ENCODE measurements at regions not wholly inside any gene's neighbourhood (a gene's known extent, or its start where the extent isn't known, plus 50 kb on each side); places are given as distances from the start of the nearest gene placed in this dataset.
"Not testable (repeated sequence)": the region's sequence is repeated elsewhere in the genome, so short reads cannot be mapped to it uniquely, and the experiment has no call there.

DNA sequence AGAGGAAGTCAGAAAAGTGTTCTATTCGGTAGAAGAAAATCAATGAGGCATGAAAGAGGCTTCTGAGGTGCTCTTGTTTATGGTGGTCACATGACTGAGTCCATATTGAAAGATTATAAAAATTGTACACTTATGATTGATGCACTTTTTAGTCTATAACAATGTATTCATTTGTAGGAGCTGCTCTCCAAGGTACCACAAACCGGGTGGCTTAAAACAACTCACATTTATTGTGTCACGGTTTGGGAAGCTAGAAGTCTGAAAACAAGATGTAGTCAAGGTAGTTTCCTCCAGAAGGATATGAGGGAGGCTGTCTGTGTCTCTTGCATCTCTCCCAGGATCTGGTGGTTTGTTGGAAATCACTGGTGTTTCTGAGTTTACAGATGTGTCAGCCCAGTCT, 86.6 kb upstream of the NIPA1 start:
- H3K9me3 ChIP-seq; H3K27ac ChIP-seq; H3K36me3 ChIP-seq; intact Hi-C loops (cut with DNase I); DNase-seq; H3K27me3 ChIP-seq; H3K4me3 ChIP-seq; H3K4me1 ChIP-seq (ENCODE audit: insufficient read depth): not testable (repeated sequence)
- WGBS, 3 donors = 57 to 81% (median 72%) methylated on average over 3 of the region's 3 CpGs

DNA sequence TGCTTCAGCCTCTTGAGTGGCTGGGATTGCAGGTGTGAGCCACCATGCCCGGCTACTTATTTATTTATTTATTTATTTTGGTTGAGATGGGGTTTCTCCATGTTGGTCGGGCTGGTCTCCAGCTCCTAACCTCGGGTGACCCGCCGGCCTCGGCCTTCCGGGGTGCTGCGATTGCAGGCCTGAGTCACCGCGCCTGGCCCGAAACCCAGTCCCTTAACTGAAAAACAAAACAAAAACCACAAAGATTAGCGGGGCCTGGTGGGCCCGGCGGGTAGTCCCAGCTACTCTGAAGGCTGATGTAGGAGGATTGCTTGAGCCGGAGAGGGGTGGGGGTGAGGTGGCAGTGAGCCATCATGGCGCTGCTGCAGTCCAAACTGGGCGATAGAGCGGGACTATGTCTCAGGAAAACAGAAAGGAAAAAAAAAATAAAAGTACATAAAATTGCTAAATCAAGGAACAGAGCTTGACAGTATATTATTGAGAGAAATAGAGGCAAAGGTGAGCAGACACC, 75.6 kb upstream of the NIPA1 start:
- intact Hi-C loops (cut with DNase I); H3K4me3 ChIP-seq; H3K4me1 ChIP-seq (ENCODE audit: insufficient read depth); DNase-seq; H3K27me3 ChIP-seq; H3K27ac ChIP-seq; H3K9me3 ChIP-seq; H3K36me3 ChIP-seq: not testable (repeated sequence)
- WGBS, 3 donors = 86 to 91% (median 91%) methylated on average over 18 of the region's 18 CpGs

DNA sequence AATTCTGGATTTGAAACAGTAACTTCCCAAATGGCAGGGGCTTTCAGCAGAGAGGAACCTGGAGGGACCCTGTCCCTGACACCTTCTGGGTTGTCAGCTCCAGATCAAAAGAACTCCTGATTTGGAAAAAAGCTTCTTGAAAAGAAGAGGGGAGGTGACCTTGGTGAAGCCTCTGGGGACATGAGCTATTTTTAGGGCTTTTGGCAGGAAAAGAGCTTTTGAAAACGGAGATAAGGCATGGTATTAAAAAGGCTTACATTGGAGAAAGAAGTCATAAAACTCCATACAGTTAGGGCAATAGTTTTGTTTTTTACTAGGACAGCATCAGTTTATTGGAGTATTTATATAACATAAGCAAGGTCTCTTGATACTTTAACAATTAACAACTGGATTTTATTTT, 72.5 kb upstream of the NIPA1 start:
- H3K9me3 ChIP-seq; H3K36me3 ChIP-seq; H3K4me3 ChIP-seq; H3K27me3 ChIP-seq; H3K4me1 ChIP-seq (ENCODE audit: insufficient read depth); DNase-seq; H3K27ac ChIP-seq; intact Hi-C loops (cut with DNase I): not testable (repeated sequence)
- WGBS, 3 donors = 0 to 8% (median 5%) methylated on average over 1 of the region's 1 CpG

DNA sequence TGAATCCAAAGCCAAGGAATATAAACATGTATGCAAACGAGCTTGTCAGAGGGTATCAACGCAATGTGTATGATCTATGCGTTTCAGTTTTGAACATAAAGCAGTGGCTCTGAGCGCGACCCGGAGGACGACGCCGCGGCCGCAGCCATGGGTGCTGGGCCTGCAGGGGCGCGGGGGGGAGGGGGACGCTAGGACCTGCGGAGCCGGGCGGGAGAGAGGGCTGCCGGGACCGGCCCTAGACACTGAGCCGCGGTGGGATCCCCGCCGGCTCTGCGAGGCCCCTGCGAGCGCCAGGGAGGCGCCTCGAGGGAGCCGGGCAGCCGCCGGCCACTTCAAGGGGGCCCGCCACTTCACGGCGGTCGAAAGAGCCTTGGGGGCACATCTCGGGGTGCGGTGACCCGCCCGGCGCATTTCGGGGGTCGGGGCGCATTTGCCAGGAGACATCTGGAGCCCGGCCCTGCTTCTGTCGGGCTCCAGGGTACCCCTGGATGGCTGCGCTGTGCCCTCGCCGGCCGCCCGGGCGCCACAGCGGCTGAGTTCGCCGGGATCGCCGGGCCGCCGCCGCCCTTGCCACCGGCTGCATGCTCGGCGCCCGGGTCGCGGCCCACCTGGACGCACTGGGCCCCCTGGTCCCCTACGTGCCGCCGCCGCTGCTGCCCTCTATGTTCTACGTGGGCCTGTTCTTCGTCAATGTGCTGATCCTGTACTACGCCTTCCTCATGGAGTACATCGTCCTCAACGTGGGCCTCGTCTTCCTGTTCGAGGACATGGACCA, 71.9 kb upstream of the NIPA1 start:
- DNase-seq; H3K27ac ChIP-seq; intact Hi-C loops (cut with DNase I); H3K36me3 ChIP-seq; H3K4me1 ChIP-seq (ENCODE audit: insufficient read depth); H3K9me3 ChIP-seq; H3K27me3 ChIP-seq: not testable (repeated sequence)
- 1 to 4% (median 2%) methylated on average over 11 to 59 of the region's 77 CpGs for WGBS, 3 donors
- peak overlapping the region; percentile 27 for H3K4me3 ChIP-seq

DNA sequence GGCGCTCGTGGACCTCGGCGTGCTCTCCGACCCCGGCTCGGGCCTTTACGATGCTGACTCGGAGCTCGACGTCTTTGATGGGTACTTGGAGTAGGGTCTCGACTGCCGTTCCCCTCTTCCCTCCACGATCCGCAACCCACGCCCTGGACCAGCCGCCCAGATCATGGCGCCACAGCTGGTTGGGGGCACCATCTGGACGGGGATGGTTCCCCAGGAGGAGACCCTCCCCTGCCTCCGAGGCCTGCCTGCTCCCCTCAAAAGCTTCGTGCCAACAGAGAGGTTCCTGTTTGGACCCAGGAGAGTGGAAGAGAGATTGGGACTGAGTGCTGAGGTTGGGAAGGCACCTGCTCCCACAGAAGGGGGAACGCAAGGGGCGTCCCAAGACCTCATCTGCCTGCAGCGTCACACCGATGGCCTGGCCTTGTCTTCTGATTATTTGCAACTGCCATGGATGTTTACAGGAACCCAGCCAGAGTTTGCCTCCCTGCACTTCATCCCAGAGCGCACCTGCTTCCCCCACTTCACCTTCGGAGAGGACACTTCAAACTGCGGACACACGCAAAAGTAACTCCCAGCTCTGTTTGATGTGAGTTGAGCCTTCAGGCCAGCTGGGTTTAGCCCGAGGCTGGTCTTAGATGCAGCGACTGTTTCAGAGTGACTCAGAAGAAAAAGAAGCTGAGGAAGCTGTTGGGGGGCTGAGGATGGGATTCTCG, 71.2 kb upstream of the NIPA1 start:
- H3K4me1 ChIP-seq (ENCODE audit: insufficient read depth); DNase-seq; intact Hi-C loops (cut with DNase I); H3K27ac ChIP-seq; H3K9me3 ChIP-seq; H3K36me3 ChIP-seq; H3K4me3 ChIP-seq; H3K27me3 ChIP-seq: not testable (repeated sequence)
- WGBS, 3 donors = 29 to 48% (median 33%) methylated on average over 15 to 19 of the region's 32 CpGs

DNA sequence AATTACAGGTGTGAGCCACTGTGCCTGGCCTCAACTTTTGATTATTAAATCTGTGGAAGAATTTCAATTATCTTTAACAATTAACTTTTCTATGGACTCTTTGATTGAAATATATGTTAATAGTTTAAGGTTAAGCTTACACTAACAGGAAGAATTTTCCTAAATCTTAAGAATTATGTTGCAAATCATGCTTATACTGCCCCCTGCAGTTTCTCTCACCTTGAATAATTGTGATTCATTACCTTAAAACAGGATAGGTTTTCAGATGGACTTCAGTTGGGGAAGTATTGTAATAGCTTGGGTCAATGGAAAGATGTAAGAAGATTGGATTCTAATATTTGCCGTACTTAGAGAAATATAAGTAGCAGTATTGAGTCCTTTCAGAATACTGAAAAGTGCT, 66.5 kb upstream of the NIPA1 start:
- DNase-seq; H3K4me1 ChIP-seq (ENCODE audit: insufficient read depth); H3K27me3 ChIP-seq; H3K27ac ChIP-seq; intact Hi-C loops (cut with DNase I); H3K4me3 ChIP-seq; H3K36me3 ChIP-seq; H3K9me3 ChIP-seq: not testable (repeated sequence)
- 85 to 95% (median 87%) methylated on average over 1 of the region's 1 CpG for WGBS, 3 donors

DNA sequence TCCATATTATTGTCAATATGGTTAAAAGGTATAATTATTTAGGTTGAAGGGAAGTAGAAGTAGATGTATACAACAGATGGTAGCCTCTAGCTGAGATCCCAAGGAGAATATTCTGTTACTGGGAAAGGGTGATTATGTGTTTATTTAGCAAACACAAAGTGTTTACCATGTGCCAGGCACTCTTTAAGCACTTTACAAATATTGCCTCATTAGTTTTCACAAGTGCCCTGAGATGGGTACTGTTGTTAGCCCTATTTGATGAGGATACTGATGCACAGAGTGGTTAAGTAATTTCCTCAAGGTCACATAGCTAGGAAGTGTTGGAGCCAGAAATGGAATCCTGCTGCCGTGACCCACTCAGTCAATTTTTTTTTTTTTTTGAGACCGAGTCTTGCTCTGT, 60.3 kb upstream of the NIPA1 start:
- H3K36me3 ChIP-seq; H3K27me3 ChIP-seq; H3K9me3 ChIP-seq; intact Hi-C loops (cut with DNase I); DNase-seq; H3K27ac ChIP-seq; H3K4me1 ChIP-seq (ENCODE audit: insufficient read depth); H3K4me3 ChIP-seq: not testable (repeated sequence)
- WGBS, 3 donors = 67 to 100% (median 72%) methylated on average over 1 to 2 of the region's 2 CpGs

DNA sequence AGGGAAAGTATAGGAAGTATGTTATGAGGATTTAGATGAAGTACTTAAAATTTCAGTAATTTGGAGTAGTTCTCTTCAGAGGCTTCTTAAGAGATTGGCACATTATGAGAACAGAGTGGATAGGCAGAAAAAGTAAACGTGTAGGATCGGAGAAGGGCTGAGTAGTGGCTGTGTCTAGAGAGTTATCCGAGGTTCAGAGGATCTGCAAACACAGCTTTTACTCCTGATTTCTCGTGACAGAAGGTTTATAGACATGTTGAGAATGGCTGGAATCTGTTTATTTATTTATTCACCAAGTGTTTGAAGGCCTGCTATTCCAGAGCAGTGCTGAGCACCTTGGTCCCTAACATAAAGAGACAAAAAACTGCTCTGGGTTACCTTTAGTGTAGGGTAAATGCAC, 51.4 kb upstream of the NIPA1 start:
- H3K27ac ChIP-seq; H3K36me3 ChIP-seq; H3K4me3 ChIP-seq; intact Hi-C loops (cut with DNase I); H3K27me3 ChIP-seq; H3K9me3 ChIP-seq; H3K4me1 ChIP-seq (ENCODE audit: insufficient read depth); DNase-seq: not testable (repeated sequence)
- WGBS, 3 donors = 38 to 42% (median 40%) methylated on average over 4 of the region's 4 CpGs
